Rectal smooth muscle tissue (tissue), 1 donor: ENCODE measurements at regions not wholly inside any gene's neighbourhood (a gene's known extent, or its start where the extent isn't known, plus 50 kb on each side); places are given as distances from the start of the nearest gene placed in this dataset.
"Not testable (repeated sequence)": the region's sequence is repeated elsewhere in the genome, so short reads cannot be mapped to it uniquely, and the experiment has no call there.

Experiments
- H3K27ac ChIP-seq: one replicate; pipeline ENCODE4 v1.7.0; 2013; ENCODE audit warnings: low read depth, low read length, inconsistent platforms
- H3K27me3 ChIP-seq: one replicate; pipeline ENCODE4 v1.7.0; 2013; ENCODE audit warnings: low read length; ENCODE audit not compliant: control insufficient read depth, insufficient read depth
- H3K36me3 ChIP-seq: one replicate; pipeline ENCODE4 v1.7.0; 2013; ENCODE audit warnings: low read length; ENCODE audit not compliant: control insufficient read depth, insufficient read depth
- H3K4me1 ChIP-seq: one replicate; pipeline ENCODE4 v1.7.0; 2013; ENCODE audit warnings: low read length; ENCODE audit not compliant: control insufficient read depth, insufficient read depth
- H3K4me3 ChIP-seq: one replicate; pipeline ENCODE4 v1.7.0; 2013; ENCODE audit warnings: low read length
- H3K9ac ChIP-seq: one replicate; pipeline ENCODE4 v1.7.0; 2013; ENCODE audit warnings: low read length

DNA sequence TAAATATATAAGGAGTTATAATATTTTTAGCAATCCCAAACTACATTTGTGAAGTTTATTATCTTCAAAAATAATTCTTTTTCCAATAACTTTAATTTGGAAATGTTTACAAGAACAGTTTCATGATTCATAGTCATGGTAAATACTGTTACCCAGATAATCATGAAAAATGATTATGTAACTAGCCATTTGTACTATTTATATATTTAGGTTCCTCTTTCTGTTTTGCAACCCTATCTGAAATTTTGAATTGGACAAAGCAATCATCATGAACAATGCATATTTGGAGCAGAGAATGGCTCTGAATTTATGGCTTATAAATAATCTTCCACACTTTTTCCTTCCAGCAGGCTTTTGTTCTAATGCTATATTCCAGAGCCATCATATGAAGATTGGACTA, 499.7 kb downstream of the SLCO4C1 start:
- H3K36me3 ChIP-seq = no peaks in the 10 kb centered on the region
- H3K4me1 ChIP-seq = no peaks in the 10 kb centered on the region
- H3K4me3 ChIP-seq = no peak overlapping the region
- no peaks in the 10 kb centered on the region for H3K27me3 ChIP-seq
- no peak overlapping the region for H3K27ac ChIP-seq
- H3K9ac ChIP-seq = no peak overlapping the region

DNA sequence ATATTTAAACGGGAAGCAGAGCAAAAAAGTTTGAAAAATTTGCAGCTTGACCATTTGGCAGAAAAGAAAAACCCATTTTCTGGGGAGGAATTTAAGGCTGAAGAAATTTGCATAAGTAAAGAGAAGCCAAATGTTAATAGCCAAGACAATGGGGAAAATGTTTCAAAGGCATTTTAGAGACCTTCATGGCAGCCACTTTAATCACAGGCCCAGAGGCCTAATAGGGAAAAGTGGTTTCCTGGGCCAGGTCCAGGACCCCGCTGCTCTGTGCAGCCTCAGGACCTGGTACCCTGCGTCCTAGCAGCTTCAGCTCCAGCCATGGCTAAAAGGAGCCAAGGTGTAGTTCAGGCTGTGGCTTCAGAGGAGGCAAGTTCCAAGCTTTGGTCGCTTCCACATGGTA, 507.3 kb downstream of the SLCO4C1 start:
- no peak overlapping the region for H3K4me3 ChIP-seq
- no peak overlapping the region for H3K9ac ChIP-seq
- H3K27me3 ChIP-seq = no peaks in the 10 kb centered on the region
- H3K27ac ChIP-seq = no peak overlapping the region
- H3K4me1 ChIP-seq = no peaks in the 10 kb centered on the region
- H3K36me3 ChIP-seq = no peaks in the 10 kb centered on the region

DNA sequence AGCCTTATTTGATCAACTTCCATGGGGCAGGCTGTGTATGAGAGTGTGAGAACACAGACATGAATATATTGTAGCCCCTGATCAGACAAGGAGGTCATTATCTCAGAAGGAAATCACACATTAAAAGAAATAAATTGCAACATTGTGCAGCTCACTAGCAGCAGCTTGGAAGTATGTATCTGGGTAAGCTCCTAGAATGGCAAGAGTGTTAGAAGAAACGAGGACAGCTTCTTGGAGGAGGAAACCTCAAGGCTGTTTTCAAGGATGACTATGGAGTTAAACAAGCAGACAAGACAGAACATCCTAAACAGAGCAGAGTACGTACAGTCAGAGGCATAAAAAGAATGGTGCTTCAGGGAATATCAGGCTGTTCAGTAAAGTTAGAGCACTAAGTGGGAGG, 511.0 kb downstream of the SLCO4C1 start:
- H3K27ac ChIP-seq = no peak overlapping the region
- no peaks in the 10 kb centered on the region for H3K36me3 ChIP-seq
- no peak overlapping the region for H3K9ac ChIP-seq
- no peak overlapping the region for H3K4me3 ChIP-seq
- H3K4me1 ChIP-seq = no peaks in the 10 kb centered on the region
- H3K27me3 ChIP-seq = no peaks in the 10 kb centered on the region

DNA sequence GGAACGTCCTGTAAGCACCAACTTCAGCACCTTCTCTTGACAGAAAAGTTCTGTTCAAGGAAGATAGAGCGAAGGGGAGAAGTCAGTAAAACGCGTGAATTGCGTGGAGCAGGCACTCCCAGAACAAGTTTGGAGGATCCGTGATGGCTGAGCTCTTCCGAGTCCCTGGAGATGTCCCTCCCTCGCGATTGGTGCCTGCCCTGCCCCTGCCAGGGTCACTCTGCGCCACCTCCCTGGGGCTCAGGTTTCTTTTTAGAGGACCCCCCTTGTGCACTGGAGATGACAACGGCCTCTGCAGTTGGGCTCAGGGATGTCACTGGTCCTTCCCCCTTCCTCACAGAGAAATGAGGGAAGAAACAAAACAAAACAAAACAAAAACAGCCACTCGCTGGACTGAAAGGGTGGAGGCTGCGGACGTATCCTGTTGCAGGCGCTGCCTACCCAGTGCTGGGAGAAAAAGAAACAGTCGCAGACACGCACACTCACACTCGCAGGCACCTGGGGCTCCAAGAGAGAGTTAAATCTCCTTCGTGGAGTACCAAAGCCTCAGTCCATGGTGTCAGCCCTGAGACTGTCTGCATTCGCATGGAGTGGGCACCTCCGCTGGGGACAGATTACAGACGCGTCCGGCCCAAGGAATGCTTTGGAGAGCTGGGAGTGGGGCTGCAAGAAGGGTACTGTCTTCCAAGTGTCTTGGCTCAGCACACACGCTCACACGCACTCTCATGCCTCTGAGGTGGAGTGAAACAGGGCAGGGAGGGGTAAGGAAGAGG, 512.7 kb downstream of the SLCO4C1 start:
- Histone ChIP-seq H3K36me3 (no peaks in the 10 kb centered on the region), H3K4me3 (peak overlapping the region; percentile 42), H3K9ac (no peak overlapping the region), H3K27ac (no peak overlapping the region), H3K4me1 (no peaks in the 10 kb centered on the region), H3K27me3 (no peaks in the 10 kb centered on the region)

DNA sequence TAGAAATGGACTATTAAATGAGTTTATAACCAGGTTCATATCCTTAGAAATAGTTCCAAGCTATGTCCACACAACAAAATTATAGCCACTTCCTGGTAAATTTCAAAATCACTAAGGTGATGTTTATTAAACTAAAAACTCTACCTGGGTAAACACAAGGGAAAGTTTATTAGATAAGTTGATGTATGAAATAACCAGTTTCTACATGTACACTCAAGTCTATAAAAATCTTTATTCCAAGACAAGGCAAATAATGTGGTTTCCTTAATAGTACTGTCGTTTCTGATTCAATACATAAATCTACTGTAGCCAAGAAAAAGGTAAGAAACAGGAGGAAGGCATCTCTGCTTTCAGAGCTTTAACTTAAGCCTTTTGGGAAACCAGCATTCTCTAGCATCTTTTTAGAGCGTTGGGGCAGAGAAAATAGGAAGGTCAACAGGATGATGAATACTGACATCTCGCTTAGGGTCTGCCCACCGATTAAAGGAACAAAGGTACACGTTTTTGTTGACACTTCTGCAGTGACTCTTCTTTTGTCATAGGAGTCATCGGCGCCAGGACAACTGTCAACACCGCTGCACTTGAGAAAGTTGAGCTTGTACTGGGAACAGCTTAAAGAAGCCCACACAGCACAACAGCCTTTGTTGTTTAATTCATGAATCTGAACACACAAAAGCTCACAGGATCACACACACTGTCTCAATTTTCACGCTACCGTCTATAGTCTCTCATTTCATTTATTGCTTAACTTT, 513.6 kb downstream of the SLCO4C1 start:
- no peaks in the 10 kb centered on the region for H3K36me3 ChIP-seq
- no peaks in the 10 kb centered on the region for H3K4me1 ChIP-seq
- no peaks in the 10 kb centered on the region for H3K27me3 ChIP-seq
- H3K9ac ChIP-seq = no peak overlapping the region
- no peak overlapping the region for H3K27ac ChIP-seq
- no peak overlapping the region for H3K4me3 ChIP-seq

DNA sequence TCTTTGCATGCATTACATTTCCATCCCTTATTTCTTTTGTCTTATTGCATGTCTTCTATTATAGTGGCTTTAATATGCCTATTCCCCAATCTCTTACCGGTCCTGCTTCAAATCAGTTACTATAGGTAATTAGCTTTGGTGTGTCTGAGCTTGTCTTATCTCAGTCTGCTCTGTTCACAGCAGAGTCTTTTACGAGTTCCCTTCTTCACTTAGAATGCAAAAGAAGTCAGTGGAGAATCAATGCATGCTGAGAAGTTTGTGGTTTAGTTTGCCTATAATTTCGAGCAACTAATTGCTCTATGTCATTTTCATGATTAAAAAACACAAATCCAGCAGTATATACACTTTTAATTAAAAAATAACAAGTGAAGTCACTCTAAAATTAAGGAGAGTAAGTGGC, 545.0 kb downstream of the SLCO4C1 start:
- H3K27me3 ChIP-seq = no peaks in the 10 kb centered on the region
- no peaks in the 10 kb centered on the region for H3K4me1 ChIP-seq
- no peak overlapping the region for H3K27ac ChIP-seq
- no peaks in the 10 kb centered on the region for H3K36me3 ChIP-seq
- H3K4me3 ChIP-seq = no peak overlapping the region
- H3K9ac ChIP-seq = no peak overlapping the region

DNA sequence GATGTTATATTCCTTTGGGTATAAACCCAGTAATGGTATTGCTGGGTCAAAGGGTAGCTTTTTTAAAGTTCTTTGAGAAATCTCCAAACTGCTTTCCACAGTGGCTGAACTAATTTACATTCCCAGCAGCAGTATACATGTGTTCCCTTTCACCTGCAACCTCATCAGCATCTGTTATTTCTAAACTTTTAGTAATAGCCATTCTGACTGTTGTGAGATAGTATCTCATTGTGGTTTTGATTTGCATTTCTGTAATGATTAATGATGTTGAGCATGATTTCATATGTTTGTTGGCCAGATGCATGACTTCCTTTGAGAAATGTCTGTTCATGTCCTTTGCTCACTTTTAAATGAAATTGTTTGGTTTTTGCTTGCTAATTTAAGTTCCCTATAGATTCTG, 553.1 kb downstream of the SLCO4C1 start:
- not testable (repeated sequence) for H3K4me1 ChIP-seq, H3K27me3 ChIP-seq, H3K9ac ChIP-seq, H3K36me3 ChIP-seq, H3K4me3 ChIP-seq, H3K27ac ChIP-seq

DNA sequence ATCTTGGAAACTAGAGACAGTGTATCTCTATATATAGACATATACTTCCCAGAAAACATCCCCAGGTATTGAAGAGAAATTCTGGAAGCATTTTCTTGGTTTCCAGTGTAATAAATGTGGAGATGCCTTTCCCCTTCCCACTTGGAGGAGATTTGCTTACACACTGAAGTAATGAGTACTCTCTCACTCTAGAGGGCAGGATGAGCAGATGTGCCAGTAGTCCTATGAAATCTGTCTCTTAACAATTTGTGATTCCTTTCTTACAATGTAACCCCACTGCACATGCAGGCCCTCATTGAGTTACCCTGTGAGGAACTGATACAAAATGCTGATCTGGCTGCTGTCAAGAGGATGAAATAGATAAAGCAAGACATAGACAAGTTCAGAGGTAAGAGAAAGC, 567.2 kb downstream of the SLCO4C1 start:
- Histone ChIP-seq H3K27ac (no peak overlapping the region), H3K36me3 (no peaks in the 10 kb centered on the region), H3K4me3 (no peak overlapping the region), H3K27me3 (no peaks in the 10 kb centered on the region), H3K9ac (no peak overlapping the region), H3K4me1 (no peaks in the 10 kb centered on the region)

DNA sequence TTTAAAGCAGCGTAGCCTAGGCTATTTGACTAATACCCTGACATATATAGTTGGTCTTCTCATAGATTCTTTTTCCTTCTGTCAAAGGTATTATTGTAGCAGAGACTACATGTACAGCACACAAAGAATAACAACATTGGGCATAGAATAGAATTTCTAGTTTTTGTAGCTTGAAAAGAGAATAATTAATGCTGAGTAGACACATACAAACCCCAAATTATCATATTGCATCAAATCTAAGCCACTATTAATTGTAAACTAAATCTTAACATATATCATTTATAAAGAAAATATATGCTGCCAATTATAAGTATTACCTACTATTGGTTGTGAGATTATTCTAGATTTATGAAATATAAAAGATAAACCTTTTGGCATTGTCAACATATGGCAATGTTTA, 574.5 kb downstream of the SLCO4C1 start:
- no peak overlapping the region for H3K4me3 ChIP-seq
- H3K4me1 ChIP-seq = no peaks in the 10 kb centered on the region
- no peak overlapping the region for H3K27ac ChIP-seq
- no peaks in the 10 kb centered on the region for H3K27me3 ChIP-seq
- no peak overlapping the region for H3K9ac ChIP-seq
- H3K36me3 ChIP-seq = no peaks in the 10 kb centered on the region

DNA sequence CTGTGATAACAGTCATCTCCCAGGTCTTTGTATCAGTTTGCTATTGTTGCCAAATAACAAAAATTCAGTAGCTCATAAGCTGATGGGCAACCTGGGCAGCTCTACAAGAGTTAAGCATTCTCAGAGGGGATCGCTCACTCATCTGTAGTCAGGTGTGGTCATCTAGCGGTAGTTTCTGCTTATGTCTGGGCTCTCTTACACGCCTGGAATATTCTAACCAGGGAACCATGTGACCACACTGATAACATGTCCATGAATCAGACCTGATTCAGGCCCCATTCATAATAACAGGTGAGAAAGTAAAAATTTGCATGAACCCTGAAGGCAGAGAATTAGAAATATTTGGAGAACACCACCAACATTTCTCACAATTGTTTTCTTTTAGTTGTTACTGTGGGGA, 576.1 kb downstream of the SLCO4C1 start:
- no peaks in the 10 kb centered on the region for H3K36me3 ChIP-seq
- H3K9ac ChIP-seq = no peak overlapping the region
- H3K27ac ChIP-seq = no peak overlapping the region
- no peaks in the 10 kb centered on the region for H3K27me3 ChIP-seq
- H3K4me1 ChIP-seq = no peaks in the 10 kb centered on the region
- no peak overlapping the region for H3K4me3 ChIP-seq

DNA sequence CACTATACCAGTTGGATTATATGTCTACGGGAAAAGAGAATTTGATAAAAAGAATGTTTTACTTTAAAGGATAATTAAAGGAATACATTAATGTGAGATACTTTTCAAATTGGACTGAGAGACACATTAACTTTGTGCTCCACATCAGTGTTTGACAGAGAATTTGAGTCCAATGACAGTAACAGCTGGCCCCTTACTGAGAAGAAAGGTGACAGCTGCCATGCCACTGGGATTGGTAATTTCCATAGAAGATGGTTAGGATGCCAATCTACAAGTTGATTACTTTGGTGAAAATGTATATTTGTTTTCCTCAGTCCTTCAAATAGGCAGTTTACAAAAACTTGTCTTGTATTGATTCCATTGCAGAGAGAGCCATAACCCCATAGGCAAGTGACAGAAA, 578.4 kb downstream of the SLCO4C1 start:
- no peaks in the 10 kb centered on the region for H3K4me1 ChIP-seq
- no peaks in the 10 kb centered on the region for H3K36me3 ChIP-seq
- H3K27me3 ChIP-seq = no peaks in the 10 kb centered on the region
- H3K4me3 ChIP-seq = no peak overlapping the region
- H3K27ac ChIP-seq = no peak overlapping the region
- no peak overlapping the region for H3K9ac ChIP-seq

DNA sequence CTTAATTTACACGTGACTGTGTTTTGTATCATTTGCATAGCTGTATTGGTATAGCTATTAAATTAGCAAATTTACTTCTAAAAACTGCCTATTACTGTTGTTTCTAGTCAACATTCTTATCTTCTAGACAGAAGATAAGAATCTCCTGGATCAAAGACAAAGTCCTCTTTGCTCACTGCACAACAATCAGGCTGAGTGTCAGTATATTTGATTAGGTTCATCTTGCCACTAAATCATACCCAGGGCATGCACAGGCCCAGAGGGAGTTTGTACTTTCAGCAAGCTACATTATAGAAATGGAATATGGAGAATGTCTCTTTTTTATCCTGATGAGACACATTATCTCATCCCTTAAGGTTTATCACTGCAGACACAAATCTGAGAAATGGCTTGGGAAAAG, 579.1 kb downstream of the SLCO4C1 start:
- H3K4me3 ChIP-seq = no peak overlapping the region
- no peaks in the 10 kb centered on the region for H3K4me1 ChIP-seq
- H3K27me3 ChIP-seq = no peaks in the 10 kb centered on the region
- H3K9ac ChIP-seq = no peak overlapping the region
- H3K36me3 ChIP-seq = no peaks in the 10 kb centered on the region
- H3K27ac ChIP-seq = no peak overlapping the region

DNA sequence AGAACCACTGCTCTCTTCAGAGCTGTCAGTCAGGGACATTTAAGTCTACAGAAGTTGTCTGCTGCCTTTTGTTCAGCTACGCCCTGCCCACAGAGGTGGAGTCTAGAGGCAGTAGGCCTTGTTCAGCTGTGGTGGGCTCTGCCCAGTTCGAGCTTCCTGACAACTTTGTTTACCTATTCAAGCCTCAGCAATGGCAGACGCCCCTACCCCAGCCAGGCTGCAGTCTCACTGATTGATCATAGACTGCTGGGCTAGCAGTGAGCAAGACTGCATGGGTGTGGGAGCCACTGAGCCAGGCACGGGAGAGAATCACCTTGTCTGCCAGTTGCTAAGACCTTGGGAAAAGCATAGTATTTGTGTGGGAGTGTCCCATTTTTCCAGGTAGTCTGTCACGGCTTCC, 580.3 kb downstream of the SLCO4C1 start:
- not testable (repeated sequence) for H3K27ac ChIP-seq, H3K36me3 ChIP-seq, H3K4me3 ChIP-seq, H3K27me3 ChIP-seq, H3K4me1 ChIP-seq, H3K9ac ChIP-seq
